ENCODE measurements at regions not wholly inside any gene's neighbourhood (a gene's known extent, or its start where the extent isn't known, plus 50 kb on each side); places are given as distances from the start of the nearest gene placed in this dataset.
"Not testable (repeated sequence)": the region's sequence is repeated elsewhere in the genome, so short reads cannot be mapped to it uniquely, and the experiment has no call there.

DNA sequence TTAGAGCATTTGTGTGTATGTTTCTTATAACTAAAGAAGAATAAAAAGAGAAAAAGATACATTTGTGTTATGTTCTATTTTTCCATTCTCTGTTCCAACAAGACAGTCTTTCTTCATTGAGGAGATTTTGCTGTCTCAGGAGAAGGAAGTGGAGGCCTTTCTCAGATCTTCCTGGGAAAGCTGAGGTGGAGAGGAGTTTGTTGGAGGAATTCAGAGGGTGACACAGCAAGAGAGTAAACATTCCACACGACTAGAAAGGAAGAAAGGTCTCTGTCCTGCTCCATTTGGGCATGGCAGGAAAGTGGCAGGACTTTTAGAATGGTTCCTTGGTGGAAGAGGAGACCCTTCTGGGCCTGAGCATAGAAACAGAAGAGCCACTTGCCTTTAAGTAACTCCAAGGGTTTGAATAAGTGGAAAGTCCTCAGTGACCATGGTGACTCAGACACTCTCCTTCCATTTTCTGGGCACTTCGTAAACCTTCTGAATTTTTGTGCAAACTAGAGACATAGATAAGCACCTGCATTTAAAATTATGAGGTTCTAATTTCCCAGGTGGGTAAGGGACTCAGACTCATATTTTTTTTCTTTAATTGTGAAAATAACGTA, 52.3 kb upstream of the COL5A2 start:
- no peak for DNase-seq (ENCODE audit: low spot score)

DNA sequence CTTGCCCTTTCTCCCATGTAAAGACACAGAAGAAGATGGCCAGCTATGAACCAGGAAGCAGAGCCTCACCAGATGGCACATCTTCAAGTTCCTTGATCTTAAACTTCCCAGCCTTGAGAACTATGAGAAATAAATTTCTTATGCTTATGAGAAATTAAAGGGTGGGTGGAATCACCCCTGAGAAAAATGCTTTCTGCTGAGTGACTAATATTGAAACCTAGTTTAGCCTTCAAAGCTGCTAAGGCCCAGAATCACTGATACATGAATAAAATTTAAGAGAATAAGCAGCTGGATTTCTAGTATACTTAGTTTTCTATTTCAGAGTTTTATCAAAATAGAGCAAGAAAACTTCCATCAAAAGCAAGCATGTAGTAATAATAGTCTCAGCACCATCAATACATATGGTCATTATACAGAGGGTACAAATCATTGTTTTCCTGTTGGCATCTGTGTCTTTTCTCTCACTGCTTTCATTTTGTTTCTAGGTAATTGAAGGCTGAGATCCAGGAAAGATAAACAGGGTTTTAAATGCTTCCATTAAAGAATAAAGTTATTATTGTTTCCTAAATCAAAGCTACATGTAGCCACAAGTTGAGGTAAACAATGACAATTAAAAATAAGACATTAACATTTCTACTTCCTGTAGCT, 53.3 kb upstream of the COL5A2 start:
- no peak for DNase-seq (ENCODE audit: low spot score)

DNA sequence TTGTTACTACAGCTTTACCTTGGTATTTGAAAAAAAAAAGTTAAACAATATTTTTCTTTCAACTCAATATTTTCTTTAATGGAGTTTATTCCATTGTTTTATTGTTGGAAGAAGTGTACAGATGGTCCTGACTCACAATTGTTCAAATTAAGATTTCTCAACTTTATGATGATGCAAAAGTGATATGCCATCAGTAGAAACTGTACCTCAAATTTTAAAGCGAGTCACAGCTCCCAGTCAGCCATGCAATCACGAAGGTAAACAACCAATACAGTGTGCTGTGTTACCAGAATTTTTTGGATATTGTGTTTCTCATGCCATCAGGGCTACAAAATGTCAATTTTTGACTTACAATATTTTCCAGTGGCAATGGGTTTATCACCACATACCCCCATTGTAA, 54.0 kb upstream of the COL5A2 start:
- DNase-seq (ENCODE audit: low spot score), result no peak

DNA sequence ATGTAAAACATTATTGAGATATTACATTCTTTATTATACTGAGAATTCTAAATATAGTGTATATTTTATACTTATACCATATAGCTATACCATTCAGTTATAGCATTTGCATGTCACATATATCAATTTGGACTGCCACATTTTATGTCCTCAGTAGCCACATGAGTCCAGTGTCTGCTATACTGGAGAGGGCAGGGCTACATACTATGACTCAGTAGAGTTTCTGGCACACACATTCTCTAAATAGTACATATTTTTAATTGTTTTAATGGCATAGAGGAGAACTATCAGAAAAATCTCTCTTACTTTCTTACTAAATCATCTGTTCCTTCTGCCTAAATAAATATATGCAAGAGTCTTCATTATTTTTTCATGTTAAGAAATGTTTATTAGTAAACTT, 55.4 kb upstream of the COL5A2 start:
- DNase-seq (ENCODE audit: low spot score), result no peak

DNA sequence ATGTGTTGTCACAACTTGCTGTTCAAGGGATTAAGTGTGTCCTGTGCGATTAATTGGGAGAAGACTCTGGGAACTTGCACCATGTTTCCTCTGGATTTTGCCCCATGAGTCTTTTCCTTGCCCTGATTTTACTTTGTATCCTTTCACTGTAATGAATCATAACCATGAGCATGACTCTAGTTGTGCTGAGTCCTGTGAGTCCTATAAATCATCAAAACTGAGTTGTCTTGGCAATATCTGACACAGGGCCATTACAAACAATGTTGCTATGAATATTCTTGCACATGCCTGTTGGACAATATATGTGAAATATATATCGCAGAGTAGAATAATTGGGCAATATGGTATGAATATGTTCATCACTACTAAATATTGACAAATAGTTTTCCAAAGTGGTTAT, 56.5 kb upstream of the COL5A2 start:
- no peak for DNase-seq (ENCODE audit: low spot score)

DNA sequence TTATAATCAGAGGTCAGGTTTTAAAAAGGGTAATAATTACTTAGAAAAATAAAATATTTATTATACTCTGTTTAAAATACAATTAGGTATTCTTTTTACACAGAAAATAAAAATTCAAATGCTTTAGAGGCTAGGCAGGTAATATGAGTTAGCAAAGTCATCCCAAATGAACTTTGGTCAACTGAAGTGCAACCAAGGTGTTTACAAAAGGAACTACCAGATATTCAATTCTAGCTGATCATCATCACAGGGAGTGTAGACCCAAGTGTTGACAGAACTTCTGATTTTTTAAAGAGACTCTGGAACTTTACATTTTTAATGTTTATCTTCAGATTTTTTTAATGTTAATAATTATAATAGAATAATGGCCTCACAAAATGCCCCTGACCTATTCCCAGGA, 59.3 kb upstream of the COL5A2 start:
- no peak for DNase-seq (ENCODE audit: low spot score)

DNA sequence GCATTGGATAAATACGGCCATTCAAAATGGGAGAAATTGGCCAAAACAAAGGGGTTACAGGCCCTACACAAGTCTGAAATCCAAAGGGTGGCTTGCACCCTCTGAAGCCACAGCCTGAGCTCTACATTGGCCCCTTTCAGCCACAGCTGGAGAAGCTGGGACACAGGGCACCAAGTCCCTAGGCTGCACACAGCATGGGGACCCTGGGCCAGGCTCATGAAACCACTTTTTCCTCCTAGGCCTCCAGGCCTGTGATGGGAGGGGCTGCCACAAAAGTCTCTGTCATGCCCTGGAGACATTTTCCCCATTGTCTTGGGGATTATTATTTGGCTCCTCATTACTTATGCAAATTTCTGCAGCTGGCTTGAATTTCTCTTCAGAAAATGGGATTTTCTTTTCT, 64.3 kb upstream of the COL5A2 start:
- not testable (repeated sequence) for DNase-seq (ENCODE audit: low spot score)

DNA sequence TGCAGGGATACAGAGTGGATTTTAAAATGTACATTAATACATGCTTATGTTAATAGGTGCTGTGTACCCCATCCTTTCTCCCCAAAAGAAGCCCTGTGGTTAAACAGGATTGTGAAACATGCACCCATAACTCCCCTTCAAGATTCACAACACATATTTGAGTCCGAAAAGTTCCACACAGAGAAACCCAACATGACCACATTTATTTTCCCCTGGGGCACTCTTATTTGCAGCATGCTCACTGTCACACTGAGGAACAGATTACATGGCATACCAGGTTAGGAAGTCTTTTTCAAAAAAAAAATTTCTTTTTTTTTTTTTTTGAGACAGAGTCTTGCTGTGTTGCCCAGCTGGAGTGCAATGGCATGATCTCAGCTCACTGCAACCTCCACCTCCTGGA, 67.7 kb upstream of the COL5A2 start:
- no peak for DNase-seq (ENCODE audit: low spot score)

DNA sequence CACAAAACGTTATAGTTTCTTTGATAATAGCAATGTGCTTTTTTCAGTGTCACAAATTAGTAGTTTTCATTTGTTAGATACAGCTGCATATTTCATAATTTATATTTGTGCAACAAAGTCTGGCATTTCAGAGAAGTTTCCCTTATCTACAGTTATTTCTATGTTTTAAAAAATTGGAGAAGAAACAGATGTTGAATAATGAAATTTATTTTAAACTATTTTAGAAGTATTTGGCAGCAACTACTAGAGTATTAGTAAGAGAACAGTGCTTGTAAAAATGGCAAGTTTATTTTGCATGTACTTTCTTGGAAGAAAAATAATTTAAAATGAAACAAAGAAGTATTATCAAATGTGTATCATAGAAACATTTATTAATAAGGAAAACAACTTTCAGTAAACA, 68.6 kb upstream of the COL5A2 start:
- DNase-seq (ENCODE audit: low spot score), result no peak

DNA sequence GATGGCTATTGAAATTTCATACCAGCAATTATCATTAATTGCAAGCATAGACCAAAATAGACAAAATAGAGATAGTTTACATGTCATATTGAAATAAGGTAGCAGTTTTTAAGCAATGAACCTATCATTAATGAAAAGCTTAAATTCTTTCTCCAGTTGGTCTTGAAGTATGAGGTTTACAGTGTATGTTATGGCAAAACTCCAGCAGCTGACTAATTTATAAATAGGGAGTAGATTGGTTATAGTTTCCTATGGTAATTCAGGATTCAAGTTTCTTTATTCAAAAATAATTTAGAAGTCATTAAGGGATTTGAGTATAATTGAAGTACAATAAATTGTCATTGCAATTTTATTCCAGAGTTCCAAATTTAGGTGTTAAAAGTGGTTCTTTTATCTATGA, 69.6 kb upstream of the COL5A2 start:
- no peak for DNase-seq (ENCODE audit: low spot score)

DNA sequence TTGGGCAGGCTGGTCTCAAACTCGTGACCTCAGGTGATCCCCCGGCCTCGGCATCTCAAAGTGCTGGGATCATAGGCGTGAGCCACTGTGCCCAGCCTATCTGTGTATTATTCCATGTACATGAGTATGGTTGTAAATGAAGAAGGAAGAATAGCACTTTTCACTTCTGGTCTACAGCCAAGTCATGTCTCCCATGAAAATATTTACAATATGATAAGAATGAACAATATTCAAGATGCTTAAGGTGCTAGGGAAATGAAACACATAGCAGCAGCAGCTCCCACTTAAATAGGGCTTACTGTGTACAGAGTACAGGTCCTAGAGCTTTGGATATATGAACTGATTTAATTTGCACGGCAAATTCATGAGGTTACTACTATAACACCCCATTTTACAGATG, 70.3 kb upstream of the COL5A2 start:
- no peak for DNase-seq (ENCODE audit: low spot score)

DNA sequence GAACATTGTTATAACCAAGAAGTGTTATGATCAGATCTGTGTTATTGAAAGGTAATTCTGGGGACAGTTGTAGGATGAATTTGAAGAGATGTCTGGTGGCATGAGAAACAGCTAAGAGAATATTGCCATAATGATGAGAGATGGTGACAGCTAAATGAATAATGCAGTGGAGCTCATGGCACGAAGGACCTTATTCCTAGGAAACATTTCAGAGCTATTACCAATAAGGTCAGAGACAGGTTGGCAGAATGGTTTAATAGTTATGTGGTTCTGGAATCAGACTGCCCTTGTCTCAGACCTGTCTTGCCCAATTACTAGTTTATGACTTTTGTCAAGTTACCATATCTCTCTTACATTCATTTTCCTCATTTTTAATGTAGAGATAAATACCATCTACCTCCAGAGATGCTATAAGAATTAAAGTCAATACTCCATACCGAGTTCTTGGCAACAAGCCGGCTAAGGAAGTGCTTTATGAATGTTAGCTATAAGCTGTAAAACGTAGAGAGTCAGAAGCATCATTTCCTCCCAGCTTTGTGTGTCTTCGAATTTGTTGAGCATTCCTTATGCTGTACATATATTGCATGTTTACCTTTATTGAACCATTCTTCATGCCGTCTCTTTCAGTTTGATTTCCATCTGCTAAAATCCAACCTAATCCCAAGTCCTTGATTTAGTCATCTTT, 73.6 kb upstream of the COL5A2 start:
- no peak for DNase-seq (ENCODE audit: low spot score)

DNA sequence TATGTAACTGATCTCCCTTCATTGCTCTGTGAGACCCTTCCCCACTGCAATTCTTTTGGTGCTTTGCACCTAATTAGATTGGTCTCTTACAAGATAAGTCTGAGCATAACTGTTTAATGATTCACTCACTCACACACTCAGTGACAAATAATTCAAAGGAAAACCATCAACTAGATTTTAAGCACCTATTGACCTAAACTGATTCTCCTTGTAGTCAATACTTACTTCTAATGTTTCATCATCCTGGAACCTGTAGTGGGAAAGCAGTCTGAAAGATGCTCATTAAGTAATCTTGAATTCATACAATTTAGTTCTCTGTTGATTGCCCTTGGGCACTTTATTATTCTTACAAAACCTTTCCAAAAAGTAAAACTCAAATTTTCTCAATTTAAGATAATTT, 74.3 kb upstream of the COL5A2 start:
- DNase-seq (ENCODE audit: low spot score), result no peak

DNA sequence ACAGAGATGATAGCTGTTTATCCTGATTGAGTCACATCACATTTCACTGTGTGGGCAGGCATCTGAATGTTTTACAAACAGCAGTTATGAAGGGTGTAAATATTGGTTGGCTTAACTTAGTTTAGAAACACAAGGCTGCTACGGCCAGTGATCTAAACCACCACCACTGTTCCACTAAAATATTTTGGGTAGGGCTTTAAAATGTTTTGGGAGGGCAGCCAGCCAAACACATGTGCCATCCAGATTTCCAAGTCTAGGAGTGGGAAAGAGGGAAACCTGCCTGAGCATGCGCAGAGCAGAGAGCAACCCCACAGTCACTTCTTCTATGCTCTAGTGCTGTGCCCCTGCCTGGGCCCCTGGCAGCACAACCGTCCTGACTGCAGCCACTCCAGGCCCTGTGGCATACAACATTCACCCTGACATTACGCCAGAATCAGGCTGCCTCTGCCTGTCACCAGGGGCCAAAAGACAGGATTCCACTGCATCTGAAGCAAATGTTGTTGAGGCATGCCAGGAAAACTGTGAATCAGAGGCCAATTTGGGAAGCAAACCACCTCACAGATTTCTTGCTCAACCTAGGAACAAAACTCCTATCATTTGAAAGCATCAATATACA, 74.8 kb upstream of the COL5A2 start:
- DNase-seq (ENCODE audit: low spot score), result no peak

DNA sequence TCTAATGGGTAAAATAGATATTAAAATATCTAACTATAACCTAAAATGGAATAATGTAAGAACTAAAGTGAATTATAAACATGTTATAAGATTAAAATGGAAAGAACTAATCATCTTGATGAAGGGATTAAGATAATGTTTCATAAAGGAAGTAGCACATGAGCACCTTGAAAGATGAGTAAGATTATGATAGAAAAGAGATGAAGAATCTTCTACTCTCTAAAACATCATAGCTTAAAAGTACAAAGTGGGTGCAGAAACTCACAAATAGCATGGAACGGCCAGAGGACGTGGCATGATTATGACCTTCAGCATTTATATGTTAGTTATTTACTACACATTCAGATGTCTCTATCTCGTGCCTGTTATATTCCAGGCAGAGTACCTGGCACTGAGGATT, 76.2 kb upstream of the COL5A2 start:
- DNase-seq (ENCODE audit: low spot score), result no peak

DNA sequence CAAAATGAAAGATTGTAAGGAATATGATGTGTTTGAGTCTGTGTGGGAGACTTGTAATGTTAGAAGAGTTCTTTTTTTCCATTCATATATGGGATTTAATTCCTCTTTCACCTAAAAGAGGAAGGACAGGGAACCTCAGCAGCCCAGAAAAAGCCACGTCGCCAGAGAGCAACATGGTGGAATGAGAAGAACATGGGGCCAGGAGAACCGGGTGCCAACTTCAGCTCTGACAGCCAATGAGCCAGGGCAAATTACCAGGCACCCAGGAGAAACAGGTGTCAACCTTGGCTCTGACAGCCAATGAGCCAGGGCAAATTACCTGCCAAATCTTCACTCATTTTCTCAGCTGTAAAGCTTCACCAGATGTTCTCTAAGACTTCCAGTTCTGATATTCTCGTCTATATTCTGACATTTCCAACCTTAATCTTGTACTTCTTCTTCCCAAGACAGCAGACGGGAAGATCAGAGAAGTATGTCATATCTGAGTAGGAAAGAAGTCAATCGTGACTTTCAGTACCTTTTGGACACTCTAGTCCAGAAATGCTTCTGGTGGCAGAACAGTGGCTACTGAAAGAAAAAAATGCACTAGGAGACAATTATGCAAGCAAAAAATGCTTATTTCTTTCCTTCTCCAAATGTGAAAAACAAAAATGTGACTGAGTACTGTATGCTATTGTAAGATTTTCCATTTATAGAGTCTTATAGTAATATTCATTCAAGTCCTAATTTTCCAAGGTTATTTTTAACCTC, 79.2 kb upstream of the COL5A2 start:
- DNase-seq (ENCODE audit: low spot score), result no peak

DNA sequence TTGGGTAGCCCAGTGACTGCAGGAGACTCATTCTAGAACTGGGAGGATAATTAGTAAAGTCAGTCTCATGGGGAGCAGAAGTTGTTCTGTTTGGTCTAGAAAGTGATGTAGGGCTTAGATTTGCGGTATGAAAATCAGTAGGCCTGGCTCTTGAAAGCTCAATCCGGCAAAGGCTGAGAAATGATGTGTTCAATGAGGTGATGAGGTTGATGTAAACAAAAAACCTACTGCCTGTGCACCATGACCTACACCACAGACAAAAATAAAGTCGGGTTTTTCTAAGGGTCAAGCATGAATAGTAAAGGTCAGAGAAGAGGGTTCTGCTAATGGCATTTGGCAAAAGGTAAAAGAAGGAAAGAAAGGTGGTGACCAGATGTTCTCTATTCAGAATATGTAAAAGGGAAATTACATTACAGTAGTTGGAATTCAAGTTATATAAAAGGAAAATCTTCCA, 80.8 kb upstream of the COL5A2 start:
- DNase-seq (ENCODE audit: low spot score), result no peak

DNA sequence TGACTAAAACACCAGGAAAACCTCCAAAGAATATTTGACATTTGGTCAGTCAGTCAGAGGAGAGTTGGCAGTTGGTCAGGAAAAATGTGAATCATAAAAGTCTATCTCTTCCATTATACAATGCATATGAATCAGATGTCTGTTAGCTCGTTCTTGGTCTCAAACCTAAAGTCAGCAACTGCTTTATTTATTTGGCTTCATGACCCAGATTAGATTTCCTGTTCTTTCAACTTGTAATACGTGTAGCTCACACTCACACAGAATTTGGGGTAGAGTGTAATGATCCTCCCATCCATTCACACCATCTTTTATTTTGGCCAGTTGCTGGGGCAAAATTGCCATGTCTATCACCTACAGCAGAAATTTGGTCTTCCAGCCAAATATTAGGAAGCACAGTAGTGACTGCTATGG, 81.9 kb upstream of the COL5A2 start:
- DNase-seq (ENCODE audit: low spot score), result no peak

DNA sequence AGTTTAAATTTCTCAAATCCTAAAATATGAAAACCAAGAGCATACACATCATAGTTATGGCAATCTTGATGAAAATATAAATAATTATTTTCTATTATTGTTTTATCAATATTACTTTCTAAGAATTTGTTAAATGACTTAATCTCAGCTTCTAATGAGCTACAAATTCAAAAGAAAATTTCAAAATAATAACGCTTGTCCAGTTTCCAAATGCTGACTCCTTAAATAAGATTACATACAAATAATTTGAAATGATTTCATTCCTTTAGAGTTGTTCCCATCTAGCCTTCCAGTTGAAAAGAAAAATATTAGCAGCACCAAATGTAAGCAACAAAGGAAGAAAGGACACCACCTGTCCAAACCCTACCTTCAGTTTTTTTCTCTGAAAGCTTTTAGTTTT, 82.4 kb upstream of the COL5A2 start:
- no peak for DNase-seq (ENCODE audit: low spot score)

DNA sequence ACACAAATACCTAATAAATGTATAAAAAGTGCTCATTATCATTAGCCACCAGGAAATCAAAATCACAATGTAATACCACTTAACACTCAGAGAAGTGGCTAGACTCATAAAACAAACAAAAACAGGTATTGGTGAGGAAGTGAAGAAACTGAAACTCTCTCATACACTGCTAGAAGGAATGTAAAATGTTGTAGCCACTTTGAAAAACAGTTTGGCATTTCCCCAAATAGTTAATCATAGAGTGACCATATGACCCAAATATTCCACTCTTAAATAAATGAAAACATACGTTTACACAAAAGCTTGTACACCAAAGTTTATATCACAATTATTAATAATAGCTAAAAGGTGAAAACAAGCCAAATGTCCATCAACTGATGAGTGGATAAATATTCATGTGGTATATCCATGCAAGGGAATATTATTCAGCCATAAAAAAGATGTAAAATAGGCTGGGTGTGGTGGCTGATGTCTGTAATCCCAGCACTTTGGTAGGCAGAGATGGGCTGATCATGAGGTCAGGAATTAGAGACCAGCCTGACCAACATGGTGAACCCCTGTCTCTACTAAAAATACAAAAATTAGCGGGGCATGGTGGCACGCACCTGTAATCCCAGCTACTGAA, 86.2 kb upstream of the COL5A2 start:
- no peak for DNase-seq (ENCODE audit: low spot score)

DNA sequence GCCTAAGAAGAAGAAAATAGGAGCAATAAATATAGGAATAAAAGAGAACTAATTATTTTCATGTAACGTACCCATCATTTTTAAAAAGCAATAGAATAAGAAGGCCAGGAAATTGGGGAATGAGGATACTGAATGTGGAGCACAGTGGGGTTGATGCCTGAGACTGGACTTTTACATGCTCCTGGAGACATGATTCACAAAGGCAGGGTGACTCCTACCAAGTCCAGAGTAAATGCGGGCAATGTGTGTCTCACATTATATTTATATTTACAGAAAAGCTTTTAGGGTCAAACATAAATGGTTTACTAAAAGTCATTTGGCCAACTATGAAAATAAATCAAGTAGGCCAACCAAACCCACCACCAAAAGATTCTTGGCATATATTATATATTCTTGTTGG, 87.9 kb upstream of the COL5A2 start:
- DNase-seq (ENCODE audit: low spot score), result no peak

DNA sequence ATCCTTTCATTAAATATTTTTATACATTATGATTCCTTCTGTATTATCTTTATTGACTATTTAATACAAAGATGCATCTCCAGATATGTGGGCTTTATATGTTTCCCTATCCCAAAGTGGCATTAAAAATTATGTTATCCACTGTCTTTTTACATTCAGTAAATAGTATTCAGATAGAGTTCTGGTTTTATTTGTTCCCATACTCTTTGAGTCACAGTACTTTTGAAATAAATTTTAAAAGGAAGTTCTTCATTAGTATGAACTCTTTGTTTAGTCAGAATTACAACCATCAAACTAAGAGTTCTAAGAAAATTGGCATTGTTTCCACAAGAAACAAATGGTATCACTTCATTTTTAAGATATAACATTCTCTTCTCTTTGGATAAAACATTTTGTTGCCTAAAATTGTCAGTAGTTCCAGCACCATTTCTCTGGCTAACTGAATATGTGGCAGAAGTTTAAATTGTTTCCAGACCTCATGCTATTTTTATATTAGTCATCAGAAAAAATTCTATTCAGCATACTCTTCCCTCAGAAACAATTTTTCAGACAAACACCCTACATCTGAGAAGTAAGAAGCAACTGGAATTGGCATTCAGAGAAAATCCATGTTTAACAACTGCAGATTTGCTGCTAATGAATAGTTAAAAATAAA, 88.5 kb upstream of the COL5A2 start:
- no peak for DNase-seq (ENCODE audit: low spot score)

All from activated CD4-positive, alpha-beta T cell treated with anti-CD3 and anti-CD28 coated beads, Interleukin-2, Interleukin-4, amounts not matched to agents 100 ng/mL and 50 ng/mL, durations not matched to agents 16 hours and 8 hours (primary cell).